ENCODE measurements at regions not wholly inside any gene's neighbourhood (a gene's known extent, or its start where the extent isn't known, plus 50 kb on each side); places are given as distances from the start of the nearest gene placed in this dataset.

DNA sequence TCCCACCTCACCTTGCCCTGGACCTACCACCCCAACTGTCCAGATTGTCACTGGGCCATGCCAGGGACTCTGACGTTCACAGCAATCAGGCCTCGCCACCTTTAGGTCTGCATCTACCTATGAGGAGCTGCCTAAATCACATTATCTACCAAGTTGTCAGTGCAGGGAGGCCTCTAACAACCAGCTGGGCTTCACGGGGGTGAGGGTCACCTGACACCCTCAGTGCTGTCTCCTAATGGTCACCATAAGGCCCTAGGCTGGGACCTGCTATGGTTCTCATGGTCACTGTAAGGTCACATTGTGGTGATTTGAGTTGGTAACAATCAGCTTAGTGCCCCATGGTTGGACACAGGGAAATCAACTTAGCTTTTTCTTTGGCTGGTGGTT is 119.2 kb upstream of the CXCL14 start:
- DNase-seq: no peak

DNA sequence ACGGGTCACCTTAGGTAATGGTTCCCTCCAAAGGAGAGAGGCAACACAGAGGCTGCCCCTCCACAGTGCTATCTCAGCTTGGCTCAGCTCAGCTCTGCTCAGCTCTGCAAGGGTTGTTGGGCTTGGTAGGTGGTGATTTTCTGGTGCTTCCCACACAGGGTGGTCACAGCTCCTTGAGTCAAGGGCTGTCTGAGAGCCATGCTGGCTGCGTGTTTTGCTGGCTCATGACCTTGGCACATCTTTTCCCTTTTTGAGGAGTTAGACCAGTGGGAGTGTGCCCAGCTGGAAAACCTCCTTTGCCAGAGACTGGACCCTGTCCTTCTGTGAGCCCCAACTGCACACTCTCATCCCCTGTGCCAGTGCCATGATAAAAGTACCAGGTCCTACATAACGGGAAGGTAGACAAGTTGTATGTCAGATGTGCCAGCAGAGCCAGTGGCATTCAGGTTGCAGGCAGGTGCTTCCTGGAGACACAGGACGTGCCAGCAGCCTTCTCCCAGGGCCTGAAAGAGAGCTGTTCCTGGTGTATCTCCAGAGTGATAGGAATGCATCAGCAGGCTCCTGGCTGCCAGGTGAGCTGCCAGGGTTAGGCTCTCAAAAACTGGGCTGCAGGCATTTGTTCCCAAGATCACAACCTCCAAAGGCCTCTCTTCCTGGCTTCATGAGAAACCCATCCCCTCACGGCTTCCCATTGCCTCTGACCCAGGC is 118.6 kb upstream of the CXCL14 start:
- DNase-seq: no peak

- no peak for DNase-seq
These were observed 117.5 kb upstream of the CXCL14 start for GRCh38 chr5:135696317-135696716.

GRCh38 chr5:135695656-135696313 is 117.0 kb upstream of the CXCL14 start:
- DNase-seq: no peak

GRCh38 chr5:135694906-135695305 is 116.1 kb upstream of the CXCL14 start:
- no peak for DNase-seq

- no peak for DNase-seq
These were observed 115.2 kb upstream of the CXCL14 start for GRCh38 chr5:135694012-135694411.

- no peak for DNase-seq
These were observed 114.7 kb upstream of the CXCL14 start for GRCh38 chr5:135693371-135693955.

- no peak for DNase-seq
These were observed 112.3 kb upstream of the CXCL14 start for GRCh38 chr5:135691044-135691443.

- no peak for DNase-seq
These were observed 111.7 kb upstream of the CXCL14 start for GRCh38 chr5:135690466-135690865.

DNA sequence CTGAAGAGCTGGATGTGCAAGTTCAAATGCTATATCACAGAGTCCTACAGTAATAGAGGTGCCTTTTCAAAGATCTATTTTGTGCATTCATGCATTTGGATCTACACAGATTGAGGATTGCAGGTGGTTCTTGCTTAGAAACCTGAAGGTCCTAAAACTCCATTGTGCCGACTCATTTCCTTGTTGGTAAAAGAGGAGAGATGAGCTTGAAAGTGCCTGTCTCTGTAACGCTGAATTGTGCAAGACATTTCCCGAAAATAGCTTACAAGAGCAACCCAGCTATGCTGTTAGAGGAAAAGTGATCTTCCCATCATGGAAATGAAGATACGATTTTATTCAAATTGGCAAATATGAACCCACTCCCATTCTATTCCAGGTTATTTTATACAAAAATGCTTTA is 110.7 kb upstream of the CXCL14 start:
- DNase-seq: no peak

- DNase-seq: no peak
These were observed 109.6 kb upstream of the CXCL14 start for GRCh38 chr5:135688385-135688784.

DNA sequence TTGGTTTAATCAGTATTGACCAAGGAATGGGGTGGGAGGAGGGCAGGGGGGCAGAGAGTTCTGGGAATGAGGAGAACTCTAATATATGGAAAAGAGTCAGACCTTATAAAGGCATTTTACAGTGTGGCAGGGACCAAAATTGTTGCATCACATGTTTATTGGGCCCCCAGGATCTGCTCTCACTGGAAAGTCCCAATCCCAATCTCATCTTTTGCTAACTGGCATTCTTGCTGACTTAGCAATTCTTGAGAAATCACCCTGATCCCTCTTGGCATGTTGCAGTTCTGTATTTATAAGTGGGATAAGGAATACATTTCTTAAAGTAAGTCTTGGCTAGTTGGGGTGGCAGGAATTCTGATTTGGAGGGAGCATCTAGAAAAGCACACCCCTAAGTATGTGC is 104.4 kb upstream of the CXCL14 start:
- no peak for DNase-seq

GRCh38 chr5:135680713-135681112 is 101.9 kb upstream of the CXCL14 start:
- no peak for DNase-seq

DNA sequence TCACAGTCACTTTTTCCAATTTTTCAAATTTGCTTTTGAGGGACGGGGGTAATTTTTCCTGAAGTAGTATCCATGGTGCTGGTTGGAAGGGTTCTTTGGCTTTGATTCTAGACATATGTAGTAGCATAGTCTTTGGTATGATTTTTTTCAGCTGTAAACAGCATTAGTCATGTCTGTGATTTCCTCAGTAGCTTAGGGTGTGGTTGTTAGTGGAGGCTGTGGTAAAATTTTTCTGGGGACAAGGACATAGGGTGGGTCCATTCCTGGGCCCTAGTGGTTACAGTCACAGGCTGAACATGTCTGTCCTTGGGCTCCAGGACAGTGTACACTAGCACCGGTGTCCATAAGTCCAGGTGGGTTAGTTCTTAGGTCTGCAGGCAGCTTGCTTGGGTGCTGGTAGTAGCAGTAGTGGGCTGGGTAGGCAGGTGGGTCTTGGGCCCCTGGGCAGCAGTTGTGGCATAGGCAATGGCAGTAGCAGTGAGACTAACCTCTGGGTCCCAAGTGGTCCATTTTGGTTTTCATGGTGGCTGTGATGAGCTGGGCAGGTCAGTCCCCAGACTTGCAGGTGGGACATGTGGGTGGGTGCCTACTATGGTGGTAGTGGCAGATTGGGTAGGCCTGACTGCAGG is 100.0 kb upstream of the CXCL14 start:
- DNase-seq: no peak

GRCh38 chr5:135671966-135672365 is 93.2 kb upstream of the CXCL14 start:
- DNase-seq: no peak

- no peak for DNase-seq
These were observed 92.4 kb upstream of the CXCL14 start for GRCh38 chr5:135671052-135671705.

- no peak for DNase-seq
These were observed 91.8 kb upstream of the CXCL14 start for GRCh38 chr5:135670588-135670987.

GRCh38 chr5:135669416-135669815 is 90.6 kb upstream of the CXCL14 start:
- DNase-seq: no peak

DNA sequence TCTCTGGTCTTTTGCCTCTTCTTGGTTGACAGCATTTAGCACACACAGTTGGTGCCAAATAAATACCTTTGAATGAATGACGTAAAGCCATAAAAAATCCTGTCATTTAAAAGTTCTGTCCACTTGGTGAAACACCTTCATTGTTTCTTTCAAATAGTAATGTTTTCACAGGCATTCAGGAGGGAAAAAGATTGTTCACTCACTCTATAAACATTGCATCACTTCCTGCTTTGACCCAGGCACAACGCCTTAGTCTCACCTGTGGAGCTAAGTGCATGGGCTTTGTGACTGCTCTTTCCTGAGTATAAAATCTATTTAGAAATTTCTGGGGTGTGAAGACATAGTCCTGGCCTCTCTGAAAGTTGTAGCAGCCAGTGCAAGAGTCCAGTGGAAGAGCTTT is 88.9 kb upstream of the CXCL14 start:
- no peak for DNase-seq

DNA sequence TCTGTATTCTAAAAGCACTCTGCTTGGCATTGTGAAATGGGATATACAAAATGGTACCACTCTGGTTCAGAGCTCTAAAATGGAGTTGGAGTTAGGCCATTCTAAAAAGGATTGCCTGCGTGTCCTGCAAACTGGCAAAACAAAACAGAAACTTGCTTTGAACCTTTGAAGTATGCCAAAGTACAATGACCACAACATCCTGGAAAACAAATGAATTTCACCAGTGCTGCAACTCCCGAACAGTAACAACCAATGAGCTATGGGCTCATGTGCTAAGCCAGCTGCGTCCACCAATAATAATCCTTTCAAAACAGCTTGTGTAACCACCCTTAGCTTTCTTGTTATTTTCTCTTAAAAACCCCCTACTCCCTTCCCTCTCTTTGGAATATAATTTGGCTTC is 88.4 kb upstream of the CXCL14 start:
- DNase-seq: no peak

DNA sequence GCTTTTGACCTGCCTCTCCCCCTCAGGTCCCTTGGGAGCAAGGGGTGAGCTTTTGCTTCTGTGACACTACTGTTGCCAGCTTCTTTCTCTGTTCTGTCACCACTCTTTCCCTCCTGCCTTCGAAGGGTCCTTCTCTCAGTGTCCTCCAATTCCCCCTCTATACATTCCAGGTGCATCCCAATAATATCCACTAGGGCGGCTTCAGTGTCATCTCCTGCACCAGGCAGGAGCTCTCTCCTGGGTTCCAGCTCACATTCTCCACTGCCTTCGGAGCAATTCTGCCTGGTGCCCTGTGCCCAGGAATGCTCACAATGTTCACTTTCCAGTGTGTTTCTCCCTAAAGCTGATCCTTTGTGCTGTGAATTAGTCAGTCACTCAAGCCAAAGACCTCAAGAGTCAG is 83.9 kb upstream of the CXCL14 start:
- DNase-seq: no peak

DNA sequence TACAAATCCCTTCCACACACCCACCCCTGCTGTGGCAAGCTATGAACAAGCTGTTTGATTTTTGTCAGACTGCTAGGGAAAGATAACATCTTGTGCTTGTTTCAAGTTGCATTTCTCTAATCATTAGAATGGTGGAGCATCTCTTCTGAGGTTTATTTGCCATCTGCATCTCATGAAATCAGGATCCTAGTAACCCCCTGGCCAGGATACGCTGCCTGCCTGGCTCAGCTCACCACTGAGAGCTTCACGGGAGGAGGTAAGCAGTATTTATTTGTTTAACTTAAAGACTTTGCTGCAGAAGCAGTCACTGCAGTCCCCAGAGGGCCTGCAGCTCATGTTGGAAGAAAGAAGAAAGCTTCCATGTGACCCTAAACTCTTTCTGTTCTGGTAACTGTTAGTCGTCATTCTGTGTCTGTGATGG is 83.3 kb upstream of the CXCL14 start:
- DNase-seq: no peak

- DNase-seq: no peak
These were observed 82.2 kb upstream of the CXCL14 start for GRCh38 chr5:135660826-135661575.
